HG03378 (cell line): ENCODE measurements at regions not wholly inside any gene's neighbourhood (a gene's known extent, or its start where the extent isn't known, plus 50 kb on each side); places are given as distances from the start of the nearest gene placed in this dataset.
A peak's percentile ranks its signal among the peaks of the same experiment; 100 is the strongest.

Experiments
- ATAC-seq: cut with Tn5 transposase; IDR thresholded peaks from one replicate; pipeline ENCODE4 v1.9.1; 2021; ENCODE audit warnings: mild to moderate bottlenecking, moderate library complexity; ENCODE audit not compliant: unreplicated experiment

GRCh38 chr12:45665941-45666340 is 63.6 kb upstream of the ARID2 start:
- no peak for ATAC-seq

GRCh38 chr12:45666396-45666795 is 63.1 kb upstream of the ARID2 start:
- ATAC-seq, result no peak

GRCh38 chr12:45666816-45667215 is 62.7 kb upstream of the ARID2 start:
- no peak for ATAC-seq

GRCh38 chr12:45667761-45668160 is 61.7 kb upstream of the ARID2 start:
- no peak for ATAC-seq

GRCh38 chr12:45668641-45669040 is 60.9 kb upstream of the ARID2 start:
- ATAC-seq, result peak; percentile 18

GRCh38 chr12:45669093-45669492 is 60.4 kb upstream of the ARID2 start:
- ATAC-seq, result peak; percentile 85

- ATAC-seq, result no peak
These were observed 59.7 kb upstream of the ARID2 start for GRCh38 chr12:45669792-45670191.

GRCh38 chr12:45670346-45671065 is 59.0 kb upstream of the ARID2 start:
- peak; percentile 65 for ATAC-seq

GRCh38 chr12:45671254-45671653 is 58.3 kb upstream of the ARID2 start:
- no peak for ATAC-seq

- ATAC-seq, result no peak
These were observed 55.1 kb upstream of the ARID2 start for GRCh38 chr12:45674181-45674977.

- ATAC-seq, result no peak
These were observed 54.0 kb upstream of the ARID2 start for GRCh38 chr12:45675534-45675933.
